GM13976 (cell line): ENCODE measurements at regions not wholly inside any gene's neighbourhood (a gene's known extent, or its start where the extent isn't known, plus 50 kb on each side); places are given as distances from the start of the nearest gene placed in this dataset.

ENCODE experiments used
- DNase-seq: peaks from one replicate; pipeline ENCODE4 v3.0.0; 2012; ENCODE audit warnings: low spot score
- CTCF ChIP-seq: IDR thresholded peaks from 2 replicates; pipeline ENCODE4 v1.5.1; 2012; ENCODE audit warnings: borderline replicate concordance, mild to moderate bottlenecking; ENCODE audit not compliant: insufficient read depth; ENCODE audit errors: extremely low read depth, missing control alignments, control extremely low read depth
- in situ Hi-C: fragments of 300-500 bp; cut with MboI; formaldehyde crosslinking; loops from one replicate; pipeline ENCODE4 v1.12.0; 2022; ENCODE audit warnings: low sequenced_read_pairs, mixed read lengths, inconsistent platforms; ENCODE audit not compliant: unreplicated experiment

GRCh38 chr22:47282851-47283250 lies 520.4 kb downstream of the TBC1D22A start:
- peak; percentile 25 for DNase-seq

GRCh38 chr22:47282366-47282765 lies 519.9 kb downstream of the TBC1D22A start:
- DNase-seq: peak; percentile 21
- TF ChIP-seq CTCF: no peak
- in situ Hi-C loops: no loop called here

More at GRCh38 chr22:47282851-47283250, 520.4 kb downstream of the TBC1D22A start:
- TF ChIP-seq CTCF: no peak
- in situ Hi-C loops: no loop called here

- DNase-seq: no peak
- in situ Hi-C loops: no loop called here
- no peak for TF ChIP-seq CTCF
Observed at GRCh38 chr22:47281126-47282106, 519.0 kb downstream of the TBC1D22A start.

GRCh38 chr22:47280301-47280700 lies 517.9 kb downstream of the TBC1D22A start:
- TF ChIP-seq CTCF: no peak
- DNase-seq: no peak
- in situ Hi-C loops: no loop called here

- no peak for TF ChIP-seq CTCF
- no peak for DNase-seq
- in situ Hi-C loops: no loop called here
Observed at GRCh38 chr22:47279746-47280145, 517.3 kb downstream of the TBC1D22A start.

GRCh38 chr22:47279337-47279736 lies 516.9 kb downstream of the TBC1D22A start:
- DNase-seq: no peak
- in situ Hi-C loops: no loop called here
- no peak for TF ChIP-seq CTCF
